T-cell (primary cell): ENCODE measurements at regions not wholly inside any gene's neighbourhood (a gene's known extent, or its start where the extent isn't known, plus 50 kb on each side); places are given as distances from the start of the nearest gene placed in this dataset.
"Not testable (repeated sequence)": the region's sequence is repeated elsewhere in the genome, so short reads cannot be mapped to it uniquely, and the experiment has no call there.

Experiments
- ATAC-seq, 4 experiments: fragments of 200-7000 bp in 3 of 4; fragments of 150-1000 bp in 1 of 4; cut with Tn5 transposase; replicated peaks in 1 of 4; 1 replicate in 3 of 4; 2 replicates in 1 of 4; pipeline ENCODE4 v1.10.0; 2021; ENCODE audit warnings: moderate library complexity in 3 of 4, mild to moderate bottlenecking in 2 of 4, moderate number of reproducible peaks in 1 of 4
- CTCF ChIA-PET, 2 donors: fragments of 300-600 bp; sonication (Branson Sonifier 250); formaldehyde crosslinking; loops; one replicate each; lab custom pipeline; 2022; ENCODE audit warnings: antibody characterized with exemption in 2 of 2; lab: Charles Lee
- POLR2A ChIA-PET, 2 donors: fragments of 300-600 bp; sonication (Branson Sonifier 250); formaldehyde crosslinking; loops; one replicate each; lab custom pipeline; 2022; ENCODE audit warnings: antibody characterized with exemption in 2 of 2; lab: Charles Lee
- DNase-seq, 35 experiments: peaks; one replicate each; pipeline versions ENCODE4 v3.0.0 to v3.0.0-alpha.2; 2013 to 2023
- H3K27ac ChIP-seq: one replicate; pipeline ENCODE4 v1.5.1; 2013; ENCODE audit warnings: low read length
- H3K27me3 ChIP-seq, 2 experiments: replicated peaks in 1 of 2; 1 replicate in 1 of 2; 2 replicates in 1 of 2; pipeline versions ENCODE4 v1.6.1 to v1.7.0; 2013; ENCODE audit warnings: low read length in 1 of 2, mixed read lengths in 1 of 2; ENCODE audit not compliant: control insufficient read depth in 2 of 2, insufficient read depth in 2 of 2; ENCODE audit errors: extremely low read depth in 1 of 2
- H3K36me3 ChIP-seq, 2 donors: 1 replicate in 1 of 2; 2 replicates in 1 of 2; pipeline versions ENCODE4 v1.6.1 to v1.7.0; 2013; ENCODE audit warnings: low read length in 1 of 2; ENCODE audit not compliant: control insufficient read depth in 2 of 2, insufficient read depth in 1 of 2; ENCODE audit errors: extremely low read depth in 1 of 2
- H3K4me1 ChIP-seq, 2 experiments: 1 replicate in 1 of 2; 2 replicates in 1 of 2; pipeline versions ENCODE4 v1.6.1 to v1.7.0; 2013; ENCODE audit warnings: low read length in 2 of 2, mixed read lengths in 1 of 2; ENCODE audit not compliant: insufficient read depth in 2 of 2, control insufficient read depth in 1 of 2; ENCODE audit errors: extremely low read depth in 1 of 2
- H3K4me3 ChIP-seq, 2 donors: 1 replicate in 1 of 2; 2 replicates in 1 of 2; pipeline versions ENCODE4 v1.5.1 to v1.7.0; 2013; ENCODE audit warnings: mild to moderate bottlenecking in 2 of 2, low read length in 1 of 2, moderate library complexity in 1 of 2; ENCODE audit not compliant: control insufficient read depth in 1 of 2; ENCODE audit errors: extremely low read depth in 1 of 2
- H3K9me3 ChIP-seq: 2 replicates; pipeline ENCODE4 v1.7.0; 2013
- H3K27ac Mint-ChIP-seq, 2 donors: one replicate each; pipeline ENCODE4 v1.8.0; 2020 to 2021; ENCODE audit warnings: mild to moderate bottlenecking in 2 of 2, mixed read lengths in 2 of 2
- H3K27me3 Mint-ChIP-seq, 2 donors: one replicate each; pipeline ENCODE4 v1.8.0; 2021 to 2022; ENCODE audit warnings: mixed read lengths in 2 of 2
- H3K36me3 Mint-ChIP-seq: one replicate; pipeline ENCODE4 v1.8.0; 2021; ENCODE audit warnings: mixed read lengths
- H3K4me1 Mint-ChIP-seq, 3 donors: one replicate each; pipeline ENCODE4 v1.8.0; 2020 to 2022; ENCODE audit warnings: mixed read lengths in 3 of 3, mild to moderate bottlenecking in 1 of 3
- H3K4me3 Mint-ChIP-seq, 3 donors: one replicate each; pipeline ENCODE4 v1.8.0; 2020 to 2022; ENCODE audit warnings: mild to moderate bottlenecking in 3 of 3, mixed read lengths in 3 of 3, moderate library complexity in 3 of 3
- H3K9me3 Mint-ChIP-seq, 3 donors: one replicate each; pipeline ENCODE4 v1.8.0; 2020 to 2022; ENCODE audit warnings: mixed read lengths in 3 of 3
- WGBS: methylation state at CpG from one replicate; pipeline ENCODE4 v1.1.5; 2013; ENCODE audit warnings: missing lambda C conversion rate; ENCODE audit not compliant: insufficient coverage; 5-methylcytosine and 5-hydroxymethylcytosine counted together

DNA sequence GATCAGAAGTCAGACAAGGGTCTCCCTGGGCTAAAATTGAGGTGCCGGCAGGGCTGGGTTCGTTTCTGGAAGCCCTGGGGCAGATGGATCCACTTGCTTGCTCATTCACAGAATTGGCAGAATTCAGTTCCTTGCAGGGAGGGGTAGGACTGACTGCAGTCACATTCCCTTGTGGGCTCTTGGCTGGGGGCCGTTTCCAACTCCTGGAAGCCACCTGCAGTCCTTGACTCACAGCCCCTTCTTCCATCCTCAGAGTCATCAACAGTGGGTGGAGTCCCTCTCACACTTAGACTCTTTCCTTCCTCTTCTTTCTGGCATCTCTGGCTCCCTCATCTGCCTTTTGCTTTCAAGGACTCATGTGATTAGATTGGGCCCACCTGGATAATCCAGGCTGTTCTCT is 54.6 kb upstream of the NANOS1 start:
- Histone ChIP-seq H3K27me3 (peaks cover 0 to 15% of the 10 kb centered on the region in 2 experiments), H3K9me3 (no peaks in the 10 kb centered on the region), H3K4me3 (no peak overlapping the region), H3K4me1 (no peaks in the 10 kb centered on the region), H3K27ac (no peak overlapping the region), H3K36me3 (no peaks in the 10 kb centered on the region)
- no peak for DNase-seq
- no peak for ATAC-seq
- Mint-ChIP-seq H3K4me3 (no peak overlapping the region), H3K27ac (no peak overlapping the region), H3K36me3 (no peaks in the 10 kb centered on the region), H3K27me3 (peaks cover 14 to 19% of the 10 kb centered on the region in 2 donors), H3K4me1 (no peaks in the 10 kb centered on the region), H3K9me3 (peaks cover 0 to 7% (median 6%) of the 10 kb centered on the region in 3 donors)
- CTCF ChIA-PET: no interaction called here
- 81% methylated on average over 2 of the region's 3 CpGs for WGBS
- POLR2A ChIA-PET: no interaction called here

DNA sequence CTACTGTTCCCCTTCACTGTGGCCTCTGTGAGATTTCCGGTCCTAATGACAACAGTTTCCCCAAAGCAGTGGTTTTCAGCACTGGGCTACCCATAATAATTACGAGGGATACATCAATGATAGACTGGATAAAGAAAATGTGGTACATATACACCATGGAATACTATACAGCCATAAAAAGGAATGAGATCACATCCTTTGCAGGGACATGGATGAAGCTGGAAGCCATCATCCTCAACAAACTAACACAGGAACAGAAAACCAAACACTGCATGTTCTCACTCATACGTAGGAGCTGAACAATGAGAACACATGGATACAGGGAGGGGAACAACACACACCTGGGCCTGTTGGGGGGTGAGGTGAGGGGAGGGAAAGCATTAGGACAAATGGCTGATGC is 53.3 kb upstream of the NANOS1 start:
- H3K27ac ChIP-seq, H3K4me1 ChIP-seq, H3K36me3 ChIP-seq, H3K4me3 ChIP-seq, H3K9me3 ChIP-seq, H3K4me1 Mint-ChIP-seq, POLR2A ChIA-PET, H3K4me3 Mint-ChIP-seq, H3K36me3 Mint-ChIP-seq, H3K9me3 Mint-ChIP-seq, DNase-seq, ATAC-seq, H3K27ac Mint-ChIP-seq, CTCF ChIA-PET: not testable (repeated sequence)
- H3K27me3 Mint-ChIP-seq: peaks cover 12 to 22% of the 10 kb centered on the region in 2 donors
- H3K27me3 ChIP-seq: peaks cover 0 to 22% of the 10 kb centered on the region in 2 experiments
- WGBS: no CpG with 5 or more reads among the region's 3 CpGs

DNA sequence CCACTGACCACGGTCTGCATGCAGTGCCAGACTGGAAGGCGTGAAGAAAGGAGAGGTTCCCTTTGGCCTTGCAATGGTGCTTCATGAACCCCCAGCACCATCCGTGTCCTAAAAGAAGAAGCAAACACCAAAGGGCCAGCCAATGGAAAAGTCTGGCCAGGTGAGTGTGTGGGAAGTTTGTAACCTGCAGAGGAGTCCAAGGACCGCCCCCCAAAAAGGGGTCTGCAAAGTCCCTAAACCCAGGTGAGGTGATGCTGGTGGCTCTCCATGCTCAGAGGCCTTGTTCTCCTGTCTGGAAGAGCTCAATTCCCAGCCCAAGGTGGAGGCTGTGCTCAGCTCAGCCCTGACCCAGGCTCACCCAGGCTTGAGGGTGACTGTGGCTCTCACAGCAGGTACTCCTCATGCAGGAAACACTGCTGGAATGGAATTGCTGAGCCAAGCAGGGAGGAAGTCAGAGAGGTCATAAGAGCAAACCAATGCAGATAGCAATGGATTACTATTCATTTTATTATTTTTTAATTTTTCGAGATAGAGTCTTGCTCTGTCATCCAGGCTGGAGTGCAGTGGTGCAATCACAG is 52.4 kb upstream of the NANOS1 start:
- Histone ChIP-seq H3K36me3 (no peaks in the 10 kb centered on the region), H3K9me3 (no peaks in the 10 kb centered on the region), H3K27ac (no peak overlapping the region), H3K4me3 (no peak overlapping the region), H3K27me3 (peaks cover 0 to 27% of the 10 kb centered on the region in 2 experiments), H3K4me1 (no peaks in the 10 kb centered on the region)
- DNase-seq (no peak), ATAC-seq (no peak)
- Mint-ChIP-seq H3K9me3 (peaks cover 0 to 7% (median 6%) of the 10 kb centered on the region in 3 donors), H3K27me3 (peaks cover 11 to 22% of the 10 kb centered on the region in 2 donors), H3K27ac (no peak overlapping the region), H3K4me1 (peaks cover 0 to 4% (median 0%) of the 10 kb centered on the region in 3 donors), H3K4me3 (no peak overlapping the region), H3K36me3 (no peaks in the 10 kb centered on the region)
- ChIA-PET CTCF (no interaction called here), POLR2A (no interaction called here)
- 96% methylated on average over 4 of the region's 5 CpGs for WGBS

DNA sequence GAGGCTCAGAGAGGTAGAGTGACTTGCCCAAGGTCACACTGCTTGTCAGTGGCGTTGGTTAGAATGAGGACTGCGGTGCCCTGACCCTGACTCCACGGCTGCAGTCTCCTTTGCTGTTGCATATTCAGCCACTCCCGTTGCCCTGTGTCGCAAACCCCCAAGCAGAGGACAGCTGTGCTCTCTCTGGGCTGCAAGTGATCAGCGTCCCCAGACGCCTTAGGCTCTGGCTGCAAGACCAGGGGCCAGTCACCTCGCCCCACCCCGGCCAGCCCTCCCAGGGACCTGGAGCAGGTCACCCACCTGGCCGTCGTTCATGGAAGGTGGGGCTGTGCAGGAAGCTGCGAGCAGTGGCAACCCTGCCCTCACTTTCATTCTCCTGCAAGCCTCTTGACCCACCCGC is 51.7 kb upstream of the NANOS1 start:
- H3K4me3 Mint-ChIP-seq: no peak overlapping the region
- Histone ChIP-seq H3K4me1 (no peaks in the 10 kb centered on the region), H3K27ac (no peak overlapping the region), H3K9me3 (no peaks in the 10 kb centered on the region), H3K4me3 (no peak overlapping the region), H3K36me3 (no peaks in the 10 kb centered on the region), H3K27me3 (peaks cover 0 to 27% of the 10 kb centered on the region in 2 experiments)
- CTCF ChIA-PET: no interaction called here
- no peak for ATAC-seq
- POLR2A ChIA-PET: no interaction called here
- peaks cover 11 to 25% of the 10 kb centered on the region in 2 donors for H3K27me3 Mint-ChIP-seq
- peaks cover 0 to 7% (median 6%) of the 10 kb centered on the region in 3 donors for H3K9me3 Mint-ChIP-seq
- 69% methylated on average over 13 of the region's 13 CpGs for whole genome bisulfite sequencing
- DNase-seq: no peak
- no peaks in the 10 kb centered on the region for H3K36me3 Mint-ChIP-seq
- no peak overlapping the region for H3K27ac Mint-ChIP-seq
- peaks cover 0 to 4% (median 0%) of the 10 kb centered on the region in 3 donors for H3K4me1 Mint-ChIP-seq

DNA sequence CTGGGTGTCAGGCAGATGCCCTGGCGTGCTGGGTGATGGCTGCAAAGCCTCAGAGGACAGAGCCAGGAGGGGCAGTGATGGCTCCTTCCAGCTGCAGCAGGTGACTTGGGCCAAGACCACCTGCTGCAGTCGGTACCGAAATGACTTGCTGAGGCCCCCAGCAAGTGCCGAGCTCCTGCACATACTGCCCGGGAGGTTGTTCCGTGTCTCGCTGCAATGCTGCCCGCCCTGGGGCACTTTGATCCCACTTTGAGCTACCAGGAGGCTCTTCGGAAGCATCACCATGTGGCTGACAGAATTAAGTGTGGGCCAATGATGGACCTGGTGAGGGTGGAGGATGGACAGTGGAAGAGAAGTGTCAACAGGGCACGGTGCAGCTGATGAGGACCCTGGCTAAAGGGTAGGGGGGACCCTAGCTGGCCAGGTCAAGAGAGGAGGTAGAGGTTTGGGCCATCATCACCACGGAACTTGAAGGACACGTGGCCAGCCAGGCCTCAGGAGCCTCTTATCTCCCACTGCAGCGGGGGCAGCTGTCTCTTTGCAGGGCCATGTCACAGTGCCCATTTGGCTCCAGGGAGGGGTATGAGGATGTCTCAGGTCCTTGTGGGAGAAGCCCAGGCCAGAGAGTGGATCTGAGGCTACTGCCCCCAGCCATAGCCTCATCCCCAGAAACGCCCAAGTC is 51.1 kb upstream of the NANOS1 start:
- peaks cover 0 to 4% (median 0%) of the 10 kb centered on the region in 3 donors for H3K4me1 Mint-ChIP-seq
- 73% methylated on average over 12 of the region's 14 CpGs for WGBS
- no peak overlapping the region for H3K4me3 Mint-ChIP-seq
- ChIA-PET POLR2A (no interaction called here), CTCF (no interaction called here)
- no peak overlapping the region for H3K27ac Mint-ChIP-seq
- Histone ChIP-seq H3K4me3 (no peak overlapping the region), H3K4me1 (no peaks in the 10 kb centered on the region), H3K36me3 (no peaks in the 10 kb centered on the region), H3K27me3 (peaks cover 0 to 27% of the 10 kb centered on the region in 2 experiments), H3K9me3 (no peaks in the 10 kb centered on the region), H3K27ac (no peak overlapping the region)
- ATAC-seq (no peak), DNase-seq (no peak)
- H3K27me3 Mint-ChIP-seq: peaks cover 10 to 25% of the 10 kb centered on the region in 2 donors
- no peaks in the 10 kb centered on the region for H3K36me3 Mint-ChIP-seq
- H3K9me3 Mint-ChIP-seq: peaks cover 0 to 4% (median 3%) of the 10 kb centered on the region in 3 donors

DNA sequence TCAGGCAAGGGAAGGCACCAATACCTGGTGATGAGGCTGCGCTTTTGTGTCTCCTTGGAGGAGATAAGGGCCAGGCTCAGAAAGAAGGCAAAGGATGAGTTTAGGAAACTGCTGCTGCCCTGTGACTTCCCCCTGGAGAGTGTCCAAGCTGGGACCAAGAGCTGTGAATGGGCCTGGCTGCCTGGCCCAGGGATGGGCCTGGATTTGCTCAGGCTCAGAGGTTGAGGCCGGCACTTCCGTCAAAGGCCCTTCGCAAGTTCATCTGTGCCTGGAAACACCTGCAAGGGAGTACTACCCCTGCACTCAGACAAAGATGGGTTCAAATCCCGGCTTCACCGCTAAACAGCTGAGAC is 50.5 kb upstream of the NANOS1 start:
- Mint-ChIP-seq H3K27me3 (peaks cover 7 to 24% of the 10 kb centered on the region in 2 donors), H3K27ac (no peak overlapping the region), H3K4me1 (peaks cover 0 to 4% (median 0%) of the 10 kb centered on the region in 3 donors), H3K4me3 (no peak overlapping the region), H3K36me3 (no peaks in the 10 kb centered on the region), H3K9me3 (peaks cover 0 to 2% (median 0%) of the 10 kb centered on the region in 3 donors)
- H3K36me3 ChIP-seq: no peaks in the 10 kb centered on the region
- no peak overlapping the region for H3K4me3 ChIP-seq
- H3K4me1 ChIP-seq: no peaks in the 10 kb centered on the region
- 79% methylated on average over 5 of the region's 6 CpGs for WGBS
- peaks cover 0 to 27% of the 10 kb centered on the region in 2 experiments for H3K27me3 ChIP-seq
- POLR2A ChIA-PET: no interaction called here
- ATAC-seq (no peak), DNase-seq (no peak)
- CTCF ChIA-PET: no interaction called here
- H3K27ac ChIP-seq: no peak overlapping the region
- no peaks in the 10 kb centered on the region for H3K9me3 ChIP-seq
